GM23248 (cell line): ENCODE measurements at regions not wholly inside any gene's neighbourhood (a gene's known extent, or its start where the extent isn't known, plus 50 kb on each side); places are given as distances from the start of the nearest gene placed in this dataset.

Experiments
- DNase-seq: peaks from one replicate; pipeline ENCODE4 v3.0.0-alpha.2; 2015
- H2AFZ ChIP-seq: fragments of 200-600 bp; sonication (generic); 2 replicates; pipeline ENCODE4 v1.6.1; 2016; ENCODE audit warnings: antibody characterized with exemption
- H3F3A ChIP-seq: fragments of 200-600 bp; sonication (generic); 2 replicates; pipeline ENCODE4 v1.6.1; 2016; ENCODE audit warnings: mild to moderate bottlenecking, antibody characterized with exemption, mixed run types; ENCODE audit not compliant: insufficient read depth
- H3K27ac ChIP-seq: fragments of 200-600 bp; sonication (generic); 2 replicates; pipeline ENCODE4 v1.5.1; 2016; ENCODE audit warnings: mild to moderate bottlenecking
- H3K27me3 ChIP-seq: fragments of 200-600 bp; sonication (generic); replicated peaks from 2 replicates; pipeline ENCODE4 v1.6.1; 2016; ENCODE audit warnings: mild to moderate bottlenecking; ENCODE audit not compliant: insufficient read depth
- H3K36me3 ChIP-seq: fragments of 200-600 bp; sonication (generic); 2 replicates; pipeline ENCODE4 v1.6.1; 2016; ENCODE audit warnings: low read depth, mild to moderate bottlenecking
- H3K4me1 ChIP-seq: fragments of 200-600 bp; sonication (generic); 2 replicates; pipeline ENCODE4 v1.6.1; 2016; ENCODE audit warnings: mild to moderate bottlenecking; ENCODE audit not compliant: insufficient read depth
- H3K4me2 ChIP-seq: fragments of 200-600 bp; sonication (generic); one replicate; pipeline ENCODE4 v1.6.1; 2016; ENCODE audit warnings: mild to moderate bottlenecking; ENCODE audit not compliant: unreplicated experiment
- H3K4me3 ChIP-seq: fragments of 200-600 bp; sonication (generic); 2 replicates; pipeline ENCODE4 v1.5.1; 2016; ENCODE audit warnings: mild to moderate bottlenecking
- H3K79me2 ChIP-seq: fragments of 200-600 bp; sonication (generic); 2 replicates; pipeline ENCODE4 v1.6.1; 2016; ENCODE audit warnings: mild to moderate bottlenecking; ENCODE audit not compliant: insufficient read depth
- H3K9ac ChIP-seq: fragments of 200-600 bp; sonication (generic); 2 replicates; pipeline ENCODE4 v1.6.1; 2016; ENCODE audit warnings: mild to moderate bottlenecking
- H3K9me2 ChIP-seq: fragments of 200-600 bp; sonication (generic); 2 replicates; pipeline ENCODE4 v1.6.1; 2016; ENCODE audit warnings: mixed run types, mild to moderate bottlenecking, moderate library complexity; ENCODE audit not compliant: insufficient read depth
- H3K9me3 ChIP-seq: fragments of 200-600 bp; sonication (generic); one replicate; pipeline ENCODE4 v1.6.1; 2017; ENCODE audit warnings: low read depth
- H4K20me1 ChIP-seq: fragments of 200-600 bp; sonication (generic); 2 replicates; pipeline ENCODE4 v1.6.0; 2016; ENCODE audit not compliant: insufficient read depth
- EZH2 ChIP-seq: fragments of 200-600 bp; sonication (generic); IDR thresholded peaks from 2 replicates; pipeline ENCODE4 v1.6.1; 2018; ENCODE audit warnings: antibody characterized with exemption, mild to moderate bottlenecking; ENCODE audit not compliant: insufficient read depth, poor library complexity, severe bottlenecking
- EZH2phosphoT487 ChIP-seq: fragments of 200-600 bp; sonication (generic); IDR thresholded peaks from 2 replicates; pipeline ENCODE4 v1.6.1; 2018; ENCODE audit warnings: antibody characterized with exemption, moderate library complexity, mild to moderate bottlenecking, low read depth; ENCODE audit not compliant: insufficient read depth
- WGBS, 2 experiments: methylation state at CpG; one replicate each; pipeline ENCODE4 v1.1.6; 2015 to 2017; ENCODE audit warnings: low lambda C conversion rate in 2 of 2, low coverage in 1 of 2; ENCODE audit errors: missing lambda C conversion rate in 2 of 2; 5-methylcytosine and 5-hydroxymethylcytosine counted together
- in situ Hi-C: fragments of 300-500 bp; cut with MboI; formaldehyde crosslinking; loops from 2 replicates; pipeline ENCODE4 v1.15.0; 2020

- H3K27ac ChIP-seq = no peak overlapping the region
- 8 to 14% methylated on average over 3 of the region's 3 CpGs for WGBS, 2 experiments
- in situ Hi-C loops = no loop called here
- no peaks in the 10 kb centered on the region for H4K20me1 ChIP-seq
- H3K36me3 ChIP-seq = no peaks in the 10 kb centered on the region
- no peaks in the 10 kb centered on the region for H3K9me2 ChIP-seq
- no peak overlapping the region for H3K4me3 ChIP-seq
- DNase-seq = no peak
- no peak overlapping the region for H3K4me2 ChIP-seq
- no peaks in the 10 kb centered on the region for H3K4me1 ChIP-seq
- peaks cover 5% of the 10 kb centered on the region; the same call in 1 of the 2 replicates for H3K27me3 ChIP-seq
- H3K9me3 ChIP-seq = no peaks in the 10 kb centered on the region
- H3K79me2 ChIP-seq = no peaks in the 10 kb centered on the region
- TF ChIP-seq EZH2 (no peak), EZH2phosphoT487 (no peak)
- H3K9ac ChIP-seq = no peak overlapping the region
- H2AFZ ChIP-seq = no peak overlapping the region
- H3F3A ChIP-seq = no peaks in the 10 kb centered on the region
Measured at GRCh38 chr4:14247767-14248166, 620.2 kb upstream of the BOD1L1 start.

DNA sequence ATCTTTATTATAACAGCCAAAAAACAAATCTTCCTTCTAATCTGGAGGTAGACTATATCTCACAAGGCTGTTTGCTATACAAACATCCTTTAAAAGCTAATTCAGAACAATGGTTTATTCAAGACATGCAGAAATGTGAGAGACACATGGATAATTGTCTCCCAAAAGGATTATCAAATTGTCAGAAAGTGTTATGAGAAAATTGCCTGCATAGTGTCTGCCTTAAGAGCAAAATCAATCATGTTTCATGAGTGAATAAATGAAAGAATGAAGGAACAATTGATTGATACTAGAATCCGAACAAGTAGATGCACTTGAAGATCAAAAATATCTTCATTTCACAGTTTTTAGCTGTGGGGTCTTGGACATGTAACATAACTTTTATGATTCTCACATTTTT is 621.7 kb upstream of the BOD1L1 start:
- H3K79me2 ChIP-seq = no peaks in the 10 kb centered on the region
- TF ChIP-seq EZH2phosphoT487 (no peak), EZH2 (no peak)
- H3K4me1 ChIP-seq = no peaks in the 10 kb centered on the region
- H3K4me2 ChIP-seq = no peak overlapping the region
- no peaks in the 10 kb centered on the region for H3K9me2 ChIP-seq
- H3K36me3 ChIP-seq = no peaks in the 10 kb centered on the region
- H3F3A ChIP-seq = no peaks in the 10 kb centered on the region
- no peaks in the 10 kb centered on the region for H4K20me1 ChIP-seq
- H3K9ac ChIP-seq = no peak overlapping the region
- 11 to 30% methylated on average over 1 of the region's 1 CpG for WGBS, 2 experiments
- no peak overlapping the region for H2AFZ ChIP-seq
- H3K27me3 ChIP-seq = no peaks in the 10 kb centered on the region; the same call in 1 of the 2 replicates
- H3K27ac ChIP-seq = no peak overlapping the region
- DNase-seq = no peak
- no peaks in the 10 kb centered on the region for H3K9me3 ChIP-seq
- in situ Hi-C loops = no loop called here
- no peak overlapping the region for H3K4me3 ChIP-seq

DNA sequence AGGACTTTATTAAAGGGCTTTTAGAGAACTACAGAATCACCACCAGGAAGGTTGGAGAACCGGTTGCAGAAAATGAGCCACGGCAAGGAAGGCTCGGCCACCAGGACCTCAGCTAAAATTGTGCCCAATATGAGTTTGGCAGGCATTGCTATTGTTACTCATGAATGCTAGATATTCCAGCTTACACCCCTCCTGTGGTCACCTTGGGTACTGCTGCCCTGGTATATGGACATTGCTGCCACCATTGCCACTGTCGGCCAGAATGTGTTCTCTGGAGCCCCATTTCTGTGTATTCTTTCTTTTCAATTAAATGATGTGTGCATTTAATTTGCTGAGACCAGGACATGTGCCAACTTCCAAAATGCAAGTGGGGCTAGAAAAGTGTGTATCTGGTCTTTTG is 626.7 kb upstream of the BOD1L1 start:
- Histone ChIP-seq H2AFZ (no peak overlapping the region), H3K4me1 (no peaks in the 10 kb centered on the region), H3K27ac (no peak overlapping the region), H3K9me3 (no peaks in the 10 kb centered on the region), H3K4me2 (no peak overlapping the region), H3F3A (no peaks in the 10 kb centered on the region), H3K4me3 (no peak overlapping the region), H4K20me1 (no peaks in the 10 kb centered on the region), H3K36me3 (no peaks in the 10 kb centered on the region), H3K9ac (no peak overlapping the region), H3K27me3 (peaks cover 9% of the 10 kb centered on the region; the same call in 1 of the 2 replicates), H3K9me2 (no peaks in the 10 kb centered on the region), H3K79me2 (no peaks in the 10 kb centered on the region)
- 48 to 53% methylated on average over 4 of the region's 4 CpGs for WGBS, 2 experiments
- in situ Hi-C loops = no loop called here
- peak; percentile 68 for DNase-seq
- no peak for TF ChIP-seq EZH2phosphoT487
- TF ChIP-seq EZH2 = no peak

- WGBS, 2 experiments = 52 to 62% methylated on average over 1 of the region's 1 CpG
- Histone ChIP-seq H3K79me2 (no peaks in the 10 kb centered on the region), H3K4me1 (no peaks in the 10 kb centered on the region), H3K9me3 (no peaks in the 10 kb centered on the region), H3K27ac (no peak overlapping the region), H3K36me3 (no peaks in the 10 kb centered on the region), H3K9ac (no peak overlapping the region), H4K20me1 (no peaks in the 10 kb centered on the region), H3K4me2 (no peak overlapping the region), H2AFZ (no peak overlapping the region), H3K4me3 (no peak overlapping the region), H3K27me3 (peaks cover 13% of the 10 kb centered on the region; the same call in 1 of the 2 replicates), H3K9me2 (no peaks in the 10 kb centered on the region), H3F3A (no peaks in the 10 kb centered on the region)
- no peak for TF ChIP-seq EZH2
- TF ChIP-seq EZH2phosphoT487 = no peak
- no peak for DNase-seq
- in situ Hi-C loops = no loop called here
Measured at GRCh38 chr4:14254926-14255325, 627.4 kb upstream of the BOD1L1 start.

DNA sequence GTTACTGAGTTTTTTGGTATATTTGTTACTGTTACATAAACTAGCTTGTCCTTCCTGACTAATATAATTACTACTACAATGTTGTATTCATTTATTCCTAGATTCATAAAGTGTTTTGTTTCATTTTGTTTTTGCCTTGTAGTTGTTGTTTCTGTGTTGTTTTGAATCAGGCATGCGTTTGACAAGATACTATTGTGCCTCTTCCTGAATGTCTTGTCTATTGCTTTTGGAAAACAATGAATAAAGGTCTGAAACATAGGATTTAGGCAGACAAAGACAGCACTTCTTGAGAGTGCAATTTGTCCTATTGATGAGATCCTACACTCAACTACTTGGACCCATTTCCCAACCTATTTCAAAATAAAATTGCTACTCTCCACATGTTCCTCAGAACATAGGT is 630.4 kb upstream of the BOD1L1 start:
- no peaks in the 10 kb centered on the region for H3F3A ChIP-seq
- no peaks in the 10 kb centered on the region for H3K9me2 ChIP-seq
- H4K20me1 ChIP-seq = no peaks in the 10 kb centered on the region
- in situ Hi-C loops = no loop called here
- H3K4me1 ChIP-seq = no peaks in the 10 kb centered on the region
- H3K27me3 ChIP-seq = peaks cover 13% of the 10 kb centered on the region; the same call in 1 of the 2 replicates
- no peaks in the 10 kb centered on the region for H3K36me3 ChIP-seq
- no peak overlapping the region for H3K9ac ChIP-seq
- no peak overlapping the region for H3K4me3 ChIP-seq
- no peaks in the 10 kb centered on the region for H3K79me2 ChIP-seq
- H3K9me3 ChIP-seq = no peaks in the 10 kb centered on the region
- TF ChIP-seq EZH2phosphoT487 (no peak), EZH2 (no peak)
- WGBS, 2 experiments = 24 to 46% methylated on average over 1 of the region's 1 CpG
- H3K27ac ChIP-seq = no peak overlapping the region
- no peak overlapping the region for H3K4me2 ChIP-seq
- H2AFZ ChIP-seq = no peak overlapping the region
- DNase-seq = no peak
